IMR-90 (cell line): ENCODE measurements at regions not wholly inside any gene's neighbourhood (a gene's known extent, or its start where the extent isn't known, plus 50 kb on each side); places are given as distances from the start of the nearest gene placed in this dataset.

Source experiments
- ATAC-seq: fragments of 200-7000 bp; cut with Tn5 transposase; 2 replicates; pipeline ENCODE4 v1.9.1; 2020; ENCODE audit warnings: low read depth, mild to moderate bottlenecking, moderate library complexity
- BruUV-seq: library from RNA; stranded (reverse); fragments of 400-500 nt; replicated peaks from 2 replicates; lab custom pipeline; 2021; lab: Mats Ljungman, UMichigan
- CTCF ChIA-PET: fragments of 300-600 bp; formaldehyde crosslinking; extraction: SDS; loops from one replicate; lab custom pipeline; 2021; ENCODE audit warnings: antibody characterized with exemption; lab: Yijun Ruan, JAX
- POLR2A ChIA-PET: fragments of 300-600 bp; sonication (Branson Sonifier 250); formaldehyde crosslinking; loops from one replicate; lab custom pipeline; 2022; ENCODE audit warnings: antibody characterized with exemption; ENCODE audit not compliant: unreplicated experiment; lab: Charles Lee
- DNase-seq: peaks from one replicate; pipeline ENCODE4 v3.0.0; 2013
- H2AFZ ChIP-seq: replicated peaks from 2 replicates; pipeline ENCODE3; 2013; ENCODE audit warnings: low read length, mild to moderate bottlenecking; ENCODE audit not compliant: poor library complexity
- H2AK5ac ChIP-seq: 2 replicates; pipeline ENCODE4 v1.6.1; 2013; ENCODE audit warnings: low read depth, low read length, inconsistent platforms
- H2AK9ac ChIP-seq: replicated peaks from 2 replicates; pipeline ENCODE3; 2013; ENCODE audit warnings: mild to moderate bottlenecking, low read depth, low read length, moderate library complexity; ENCODE audit not compliant: poor library complexity
- H2BK120ac ChIP-seq: 2 replicates; pipeline ENCODE4 v1.6.1; 2013; ENCODE audit warnings: low read depth, low read length, inconsistent platforms
- H2BK15ac ChIP-seq: 3 replicates; pipeline ENCODE4 v1.6.1; 2013; ENCODE audit warnings: low read depth, low read length, inconsistent platforms
- H2BK20ac ChIP-seq: 2 replicates; pipeline ENCODE4 v1.6.1; 2013; ENCODE audit warnings: low read depth, mild to moderate bottlenecking, inconsistent platforms, low read length, moderate library complexity
- H2BK5ac ChIP-seq: 2 replicates; pipeline ENCODE4 v1.6.1; 2013; ENCODE audit warnings: mild to moderate bottlenecking, low read depth, low read length, inconsistent platforms; ENCODE audit not compliant: poor library complexity, severe bottlenecking
- H3K14ac ChIP-seq: replicated peaks from 2 replicates; pipeline ENCODE4 v1.6.1; 2013; ENCODE audit warnings: low read depth, low read length, inconsistent platforms
- H3K18ac ChIP-seq: 2 replicates; pipeline ENCODE4 v1.6.1; 2013; ENCODE audit warnings: low read depth, low read length, control low read depth
- H3K23ac ChIP-seq: 2 replicates; pipeline ENCODE4 v1.6.1; 2013; ENCODE audit warnings: low read depth, low read length, inconsistent platforms
- H3K27ac ChIP-seq: 2 replicates; pipeline ENCODE4 v1.5.1; 2013; ENCODE audit warnings: mild to moderate bottlenecking, control low read depth, low read length; ENCODE audit not compliant: insufficient read depth
- H3K27me3 ChIP-seq: 2 replicates; pipeline ENCODE4 v1.6.1; 2013; ENCODE audit warnings: low read length; ENCODE audit not compliant: control insufficient read depth, insufficient read depth
- H3K36me3 ChIP-seq: 2 replicates; pipeline ENCODE4 v1.6.1; 2013; ENCODE audit warnings: low read length, mixed read lengths; ENCODE audit not compliant: control insufficient read depth, insufficient read depth
- H3K4ac ChIP-seq: 2 replicates; pipeline ENCODE4 v1.6.1; 2013; ENCODE audit warnings: low read depth, low read length, inconsistent platforms
- H3K4me1 ChIP-seq: 2 replicates; pipeline ENCODE4 v1.6.1; 2013; ENCODE audit warnings: low read length, mixed read lengths; ENCODE audit not compliant: control insufficient read depth, insufficient read depth
- H3K4me2 ChIP-seq: 2 replicates; pipeline ENCODE4 v1.6.1; 2013; ENCODE audit warnings: low read depth, mild to moderate bottlenecking, control low read depth, low read length, moderate library complexity
- H3K4me3 ChIP-seq: 2 replicates; pipeline ENCODE4 v1.5.1; 2013; ENCODE audit warnings: low read depth, mild to moderate bottlenecking, control low read depth, low read length, moderate library complexity; ENCODE audit not compliant: insufficient read depth
- H3K56ac ChIP-seq: 2 replicates; pipeline ENCODE4 v1.6.1; 2013; ENCODE audit warnings: low read length, inconsistent platforms; ENCODE audit not compliant: insufficient read depth; ENCODE audit errors: extremely low read depth
- H3K79me1 ChIP-seq, 2 experiments: 2 replicates each; pipeline ENCODE4 v1.6.1; 2013; ENCODE audit warnings: low read length in 2 of 2, inconsistent platforms in 1 of 2, low read depth in 1 of 2
- H3K9ac ChIP-seq: 2 replicates; pipeline ENCODE4 v1.6.1; 2013; ENCODE audit warnings: low read depth, low read length, control low read depth
- H3K9me1 ChIP-seq: 2 replicates; pipeline ENCODE4 v1.6.1; 2013; ENCODE audit warnings: low read length, inconsistent platforms; ENCODE audit not compliant: insufficient read depth
- H3K9me3 ChIP-seq: 2 replicates; pipeline ENCODE4 v1.6.1; 2013; ENCODE audit warnings: low read length; ENCODE audit not compliant: control insufficient read depth, insufficient read depth
- H4K20me1 ChIP-seq: 2 replicates; pipeline ENCODE4 v1.6.1; 2013; ENCODE audit warnings: low read length, inconsistent platforms; ENCODE audit not compliant: insufficient read depth
- H4K5ac ChIP-seq: 2 replicates; pipeline ENCODE4 v1.6.1; 2013; ENCODE audit warnings: mild to moderate bottlenecking, low read depth, low read length, control low read depth
- H4K8ac ChIP-seq, 2 experiments: 2 replicates each; pipeline ENCODE4 v1.6.1; 2013; ENCODE audit warnings: low read depth in 2 of 2, low read length in 2 of 2, control low read depth in 1 of 2, inconsistent platforms in 1 of 2
- H4K91ac ChIP-seq: 2 replicates; pipeline ENCODE4 v1.6.1; 2013; ENCODE audit warnings: low read depth, low read length, inconsistent platforms; ENCODE audit not compliant: insufficient read depth
- NFE2L2 ChIP-seq: fragments of 150-350 bp; IDR thresholded peaks from 2 replicates; pipeline ENCODE4 v1.6.1; 2016; ENCODE audit warnings: low read depth, mild to moderate bottlenecking, low read length
- RFX5 ChIP-seq: IDR thresholded peaks from 2 replicates; pipeline ENCODE4 v1.8.0; 2012; ENCODE audit warnings: low read depth, mild to moderate bottlenecking, low read length, moderate library complexity
- WGBS, 2 experiments: methylation state at CpG; one replicate each; pipeline versions ENCODE4 v1.1.5 to v1.1.7; 2013; ENCODE audit warnings: missing lambda C conversion rate in 2 of 2; ENCODE audit not compliant: insufficient read length in 1 of 2; ENCODE audit errors: extremely low coverage in 2 of 2; 5-methylcytosine and 5-hydroxymethylcytosine counted together
- dilution Hi-C: fragments of 300-500 bp; cut with HindIII; formaldehyde crosslinking; loops from one replicate; pipeline ENCODE4 v1.14.3; 2018; ENCODE audit warnings: low sequenced_read_pairs; ENCODE audit not compliant: unreplicated experiment
- in situ Hi-C: fragments of 300-500 bp; cut with MboI; formaldehyde crosslinking; loops from 3 replicates; pipeline ENCODE4 v1.14.3; 2019; ENCODE audit warnings: low sequenced_read_pairs, inconsistent platforms, mixed read lengths
- intact Hi-C: fragments of 100-400 bp; cut with micrococcal nuclease; formaldehyde crosslinking; loops from 2 replicates; pipeline ENCODE4 v1.10.0; 2022

GRCh38 chr12:69042970-69043369 lies 110.0 kb upstream of the CPM start:
- DNase-seq = no peak

More at GRCh38 chr12:69042970-69043369, 110.0 kb upstream of the CPM start:
- BruUV-seq = no TSS peak
- POLR2A ChIA-PET = no interaction called here
- no peaks in the 10 kb centered on the region for H4K20me1 ChIP-seq
- no peak overlapping the region for H3K56ac ChIP-seq
- TF ChIP-seq RFX5 (no peak), NFE2L2 (no peak)
- H3K4ac ChIP-seq = no peak overlapping the region
- H3K14ac ChIP-seq = no peak overlapping the region
- no peaks in the 10 kb centered on the region for H3K9me3 ChIP-seq
- in situ Hi-C loops (no loop called here), intact Hi-C loops (no loop called here), dilution Hi-C loops (no loop called here)
- H3K4me1 ChIP-seq = no peaks in the 10 kb centered on the region
- H2BK20ac ChIP-seq = no peak overlapping the region
- H3K27me3 ChIP-seq = no peaks in the 10 kb centered on the region
- WGBS, 2 experiments = no CpG with 5 or more reads among the region's 4 CpGs
- H3K4me2 ChIP-seq = no peak overlapping the region
- no peaks in the 10 kb centered on the region for H3K79me1 ChIP-seq
- H2BK15ac ChIP-seq = no peak overlapping the region
- H3K18ac ChIP-seq = peak overlapping the region; percentile 67; the same call in 1 of the 2 replicates
- H2AFZ ChIP-seq = no peak overlapping the region
- no peaks in the 10 kb centered on the region for H3K9me1 ChIP-seq
- no peak overlapping the region for H3K9ac ChIP-seq
- no peaks in the 10 kb centered on the region for H3K36me3 ChIP-seq
- ATAC-seq = no peak
- H3K4me3 ChIP-seq = no peak overlapping the region
- H3K27ac ChIP-seq = no peak overlapping the region
- no peak overlapping the region for H4K8ac ChIP-seq
- H2BK5ac ChIP-seq = no peak overlapping the region
- H4K91ac ChIP-seq = no peak overlapping the region
- CTCF ChIA-PET = no interaction called here
- no peak overlapping the region for H4K5ac ChIP-seq
- H2AK5ac ChIP-seq = no peak overlapping the region
- no peak overlapping the region for H3K23ac ChIP-seq
- H2AK9ac ChIP-seq = no peak overlapping the region
- H2BK120ac ChIP-seq = no peak overlapping the region
